ENCODE measurements at regions not wholly inside any gene's neighbourhood (a gene's known extent, or its start where the extent isn't known, plus 50 kb on each side); places are given as distances from the start of the nearest gene placed in this dataset.

GRCh38 chr18:39796393-39796792 is 2158.6 kb upstream of the PIK3C3 start:
- TF ChIP-seq POLR2A (IDR thresholded peaks at IDR 0.05; ENCODE audit: low read depth, low read length) = no peak
- no peak for TF ChIP-seq MYC (IDR thresholded peaks at IDR 0.05; ENCODE audit: insufficient read depth, insufficient read length, insufficient replicate concordance, low read length, severe bottlenecking)
- TF ChIP-seq REST (IDR thresholded peaks at IDR 0.05; ENCODE audit: low read depth, low read length) = no peak
- TF ChIP-seq SIX5 (IDR thresholded peaks at IDR 0.05; ENCODE audit: low read depth, low read length, severe bottlenecking) = no peak
- TF ChIP-seq TARDBP (IDR thresholded peaks at IDR 0.05; ENCODE audit: borderline replicate concordance) = no peak

Measured in GM12878 (cell line).